Caki2 (cell line): ENCODE measurements at regions not wholly inside any gene's neighbourhood (a gene's known extent, or its start where the extent isn't known, plus 50 kb on each side); places are given as distances from the start of the nearest gene placed in this dataset.
"Not testable (repeated sequence)": the region's sequence is repeated elsewhere in the genome, so short reads cannot be mapped to it uniquely, and the experiment has no call there.

Experiments
- DNase-seq: peaks from one replicate; pipeline ENCODE4 v3.0.0-alpha.2; 2015; ENCODE audit warnings: low read depth
- in situ Hi-C: cut with HindIII; loops from 2 replicates; pipeline ENCODE4 v1.10.0; 2016; ENCODE audit warnings: low sequenced_read_pairs, low pct_unique_long_range_greater_than_20kb, mixed read lengths

DNA sequence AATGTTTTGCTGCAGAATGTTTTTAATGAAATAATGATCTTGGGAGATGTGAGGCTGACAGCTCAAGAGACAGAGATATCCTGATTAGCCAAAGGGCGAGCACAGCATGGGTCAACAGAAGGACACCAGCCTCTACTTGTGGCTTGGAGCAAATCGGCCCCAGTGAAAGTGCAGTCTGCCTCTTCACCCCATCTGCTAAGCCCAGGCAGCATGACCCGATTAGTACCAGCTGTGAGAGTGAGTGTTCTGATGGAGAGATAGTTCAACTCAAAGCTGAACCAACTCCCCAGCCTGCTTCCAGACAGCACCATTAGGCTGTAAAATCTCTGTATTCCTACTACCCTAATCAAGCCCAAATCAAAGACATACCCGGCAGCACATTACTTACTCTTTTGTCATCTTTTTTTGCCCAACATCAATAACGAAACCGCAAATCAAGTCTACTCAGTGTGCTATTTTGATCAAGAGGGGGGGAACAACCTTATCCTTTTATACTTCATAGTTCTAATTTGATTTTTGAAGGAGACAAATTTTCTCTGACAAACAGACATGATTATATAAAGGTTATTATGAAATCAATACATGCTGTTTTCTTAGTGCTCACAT, 514.1 kb upstream of the NRSN1 start:
- DNase-seq, result no peak
- in situ Hi-C loops, result no loop called here

DNA sequence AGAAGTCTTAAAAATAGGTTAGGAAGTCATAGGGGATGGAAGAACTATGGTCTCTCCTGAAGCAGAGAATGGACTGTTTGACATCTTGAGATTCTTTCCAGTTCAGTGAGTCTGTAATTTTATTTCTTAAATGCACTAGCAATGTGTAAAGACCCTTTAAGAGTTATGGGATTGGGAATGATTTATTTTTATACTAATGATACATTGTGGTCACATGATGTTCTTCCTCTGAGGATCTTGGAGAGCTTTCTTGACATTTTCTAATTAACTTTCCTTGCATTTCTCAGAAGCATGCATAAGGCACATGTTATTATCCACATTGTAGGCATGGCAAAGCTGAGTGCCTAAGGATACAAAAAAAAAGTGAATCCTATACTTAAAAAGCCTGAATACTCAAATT, 507.6 kb upstream of the NRSN1 start:
- in situ Hi-C loops, result no loop called here
- DNase-seq, result no peak

DNA sequence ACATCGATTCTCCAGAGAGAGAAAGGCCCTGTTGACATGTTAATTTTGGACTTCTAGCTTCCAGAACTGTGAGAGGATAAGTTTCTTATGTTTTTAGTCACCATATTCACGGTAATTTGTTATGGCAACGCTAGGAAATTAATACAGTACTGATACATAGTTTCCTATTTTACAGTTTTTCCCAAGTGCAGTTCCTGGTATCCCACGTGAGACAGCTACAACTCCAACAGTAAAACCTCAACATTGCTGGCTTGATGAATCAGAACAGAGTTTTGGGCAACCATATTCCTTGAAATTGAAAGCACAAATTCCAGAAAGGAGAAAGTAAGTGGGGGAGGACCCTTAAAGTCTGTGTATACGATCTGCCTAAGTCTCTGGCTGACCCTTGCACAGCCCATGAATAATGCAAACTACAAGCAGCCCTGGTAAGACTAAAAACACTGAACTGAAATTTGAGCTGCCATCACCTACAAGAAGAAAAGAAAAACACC, 505.1 kb upstream of the NRSN1 start:
- DNase-seq, result no peak
- in situ Hi-C loops, result no loop called here

DNA sequence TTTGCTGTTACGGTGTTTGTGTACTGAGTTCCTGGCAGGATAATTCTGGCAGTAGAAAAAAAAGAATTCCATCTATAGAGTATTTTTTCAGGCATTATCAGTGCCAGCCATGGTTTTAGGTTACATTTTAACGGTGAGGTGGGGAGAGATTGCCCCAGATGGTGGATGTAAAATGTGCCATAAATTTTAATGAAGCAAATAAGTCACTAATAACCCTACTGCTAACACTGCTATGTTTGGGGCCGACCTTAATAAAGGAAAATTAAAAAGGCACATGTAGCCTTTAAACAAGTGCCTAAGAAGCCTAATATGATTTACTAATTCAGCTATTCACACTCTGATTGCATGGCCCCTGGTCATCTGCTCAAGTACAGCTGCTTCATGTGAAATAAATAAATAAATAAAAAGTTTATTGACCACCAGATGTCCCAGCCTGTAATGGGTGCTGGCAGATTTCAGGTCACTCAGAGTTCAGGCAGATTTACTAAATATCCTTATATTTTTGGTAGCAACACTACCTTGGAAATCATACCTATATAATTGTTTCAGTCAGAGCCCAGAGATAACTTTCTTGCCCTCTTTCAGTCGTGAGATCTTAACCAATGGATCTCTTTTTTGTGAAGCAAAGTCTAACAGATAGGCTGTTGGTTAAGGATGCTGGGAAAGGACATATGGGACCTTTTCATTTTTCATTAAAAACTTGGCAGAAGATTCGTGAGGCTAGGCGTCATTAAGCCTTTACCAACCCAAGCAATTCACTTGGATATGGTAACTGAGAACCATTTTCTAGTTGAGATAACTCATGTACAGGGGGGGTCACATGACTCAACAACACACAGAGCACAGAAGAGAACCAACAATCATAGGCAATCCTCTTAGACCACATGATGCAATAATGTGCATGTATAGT, 495.0 kb upstream of the NRSN1 start:
- no peak for DNase-seq
- in situ Hi-C loops, result no loop called here

DNA sequence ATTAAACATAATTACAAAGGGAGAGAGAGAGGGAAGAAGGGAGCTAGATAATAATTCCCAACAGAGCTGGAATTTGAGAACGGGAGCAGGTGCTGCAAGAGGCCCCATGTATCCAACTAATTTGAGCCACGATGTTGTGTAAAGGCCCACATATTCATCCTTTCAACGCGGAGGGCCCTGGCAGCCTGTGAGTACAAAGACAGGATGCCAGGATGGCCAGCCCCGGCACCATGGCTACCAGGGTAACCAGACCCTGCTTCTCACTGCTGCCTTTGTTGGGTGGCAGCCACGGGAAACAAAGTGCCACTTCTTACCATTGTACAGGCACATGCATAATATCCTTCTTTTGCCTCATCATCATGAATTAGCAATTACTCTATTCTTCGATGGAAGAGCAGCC, 492.0 kb upstream of the NRSN1 start:
- no peak for DNase-seq
- in situ Hi-C loops, result no loop called here

DNA sequence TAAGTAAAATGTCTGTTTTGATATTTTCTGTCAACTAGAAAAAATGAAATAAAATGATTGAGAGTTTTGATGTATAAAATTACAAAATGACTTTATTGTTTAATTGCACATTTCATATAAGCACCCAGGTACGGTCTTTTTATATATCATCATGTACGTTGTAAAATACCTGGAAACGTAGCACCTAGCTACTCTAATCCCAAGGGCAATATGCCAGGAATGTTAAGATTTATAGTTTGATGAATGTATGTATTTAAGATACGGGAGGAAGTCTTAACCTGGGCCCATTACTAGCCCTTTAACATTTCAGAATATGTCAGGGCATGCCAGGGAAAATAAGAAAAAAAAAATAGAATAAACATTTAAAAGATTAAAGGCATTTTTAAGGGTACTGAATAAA, 490.9 kb upstream of the NRSN1 start:
- DNase-seq, result no peak
- in situ Hi-C loops, result no loop called here

DNA sequence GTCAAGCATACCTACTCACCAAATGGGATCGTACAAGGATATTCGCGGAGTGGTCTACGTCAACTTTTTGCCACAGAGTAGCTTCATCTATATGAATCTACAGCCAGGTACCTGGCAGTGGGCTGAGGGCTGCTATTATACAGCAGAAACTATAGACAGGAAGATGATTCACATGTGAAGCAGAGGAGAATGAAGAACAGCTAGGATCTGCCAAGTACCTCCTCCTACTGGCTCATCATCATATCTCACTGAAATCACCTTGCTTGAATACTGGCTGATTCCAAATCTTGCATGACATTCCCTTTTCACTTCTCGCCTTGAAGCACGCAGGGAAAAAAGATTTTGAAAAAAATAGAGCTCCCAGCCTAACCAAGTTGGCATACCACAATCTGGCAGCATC, 488.7 kb upstream of the NRSN1 start:
- no peak for DNase-seq
- in situ Hi-C loops, result no loop called here

DNA sequence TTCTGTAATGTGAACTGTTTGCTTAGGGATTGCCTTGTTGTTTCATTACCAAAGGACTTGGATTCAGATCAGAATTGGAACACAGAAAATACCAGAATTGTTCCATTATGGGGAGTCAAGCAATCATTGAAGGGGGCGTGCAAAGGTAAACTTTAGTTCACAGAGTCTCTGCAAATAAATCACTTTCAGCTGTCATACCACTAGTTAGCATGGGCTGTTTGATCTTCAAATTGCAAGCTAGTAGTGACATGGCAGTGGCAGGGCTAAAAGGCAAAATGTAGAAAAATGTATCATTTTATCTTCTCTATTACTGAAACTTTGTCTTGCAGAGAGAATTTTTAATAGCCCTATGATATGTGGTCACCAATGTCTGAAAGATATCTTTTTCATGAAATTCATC, 483.2 kb upstream of the NRSN1 start:
- no peak for DNase-seq
- in situ Hi-C loops, result no loop called here

DNA sequence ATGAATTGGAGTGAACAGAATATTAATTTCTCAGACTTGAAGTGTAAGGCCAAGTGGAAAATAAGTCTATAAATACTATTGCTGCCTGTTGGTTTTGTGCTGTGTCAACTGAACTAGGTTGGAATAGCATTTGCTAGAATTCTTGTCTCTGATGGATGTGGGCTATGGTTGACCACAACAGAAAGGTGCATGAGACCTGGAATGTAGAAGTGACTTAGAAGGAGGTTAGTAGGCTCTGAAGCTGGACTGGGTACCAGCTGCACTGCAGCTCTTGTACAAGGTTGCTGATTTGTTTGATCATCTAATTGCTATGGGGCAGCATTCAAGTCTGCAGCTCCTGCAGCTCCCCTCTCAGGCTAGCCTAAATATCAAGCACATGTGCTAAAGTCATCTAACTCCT, 479.0 kb upstream of the NRSN1 start:
- DNase-seq, result no peak
- in situ Hi-C loops, result no loop called here

DNA sequence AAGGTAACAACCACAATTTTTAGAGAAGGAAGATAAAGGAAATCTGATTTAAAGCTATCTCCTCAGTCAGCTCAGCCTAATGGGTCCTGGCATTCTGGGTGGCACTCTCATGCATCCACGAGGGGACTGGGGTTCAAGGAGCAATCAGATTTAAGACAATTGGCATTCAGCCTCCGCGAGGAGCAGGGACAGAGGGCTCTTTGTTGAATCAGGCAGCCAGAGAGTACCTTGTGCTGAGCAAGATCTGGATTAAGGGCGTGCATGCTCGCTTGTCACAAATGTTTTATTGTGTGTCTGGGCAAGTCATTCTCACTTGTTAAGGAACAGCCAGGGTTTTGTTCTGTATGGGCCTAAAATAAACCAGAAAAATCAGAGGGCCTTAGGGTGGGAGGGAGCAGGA, 475.3 kb upstream of the NRSN1 start:
- in situ Hi-C loops, result no loop called here
- no peak for DNase-seq

DNA sequence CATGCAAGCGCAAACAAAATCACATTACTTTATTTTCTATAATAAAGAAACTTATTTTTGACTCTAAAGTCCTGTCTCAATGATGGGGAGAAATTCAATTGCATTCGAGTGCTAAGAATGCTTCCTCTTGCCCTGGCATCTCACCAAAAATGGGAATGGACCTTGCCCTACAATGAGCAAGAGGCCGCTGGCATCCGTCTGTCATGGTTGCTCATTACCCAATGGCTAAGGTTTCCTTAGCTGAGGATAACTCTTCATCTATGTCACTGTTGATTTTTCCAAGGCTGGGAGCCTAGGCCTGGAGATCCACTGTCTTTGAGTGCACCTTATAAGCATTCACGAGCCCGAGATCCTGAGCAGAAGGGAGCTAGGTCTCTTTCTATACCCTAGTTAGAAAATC, 471.3 kb upstream of the NRSN1 start:
- in situ Hi-C loops, result no loop called here
- DNase-seq, result no peak

DNA sequence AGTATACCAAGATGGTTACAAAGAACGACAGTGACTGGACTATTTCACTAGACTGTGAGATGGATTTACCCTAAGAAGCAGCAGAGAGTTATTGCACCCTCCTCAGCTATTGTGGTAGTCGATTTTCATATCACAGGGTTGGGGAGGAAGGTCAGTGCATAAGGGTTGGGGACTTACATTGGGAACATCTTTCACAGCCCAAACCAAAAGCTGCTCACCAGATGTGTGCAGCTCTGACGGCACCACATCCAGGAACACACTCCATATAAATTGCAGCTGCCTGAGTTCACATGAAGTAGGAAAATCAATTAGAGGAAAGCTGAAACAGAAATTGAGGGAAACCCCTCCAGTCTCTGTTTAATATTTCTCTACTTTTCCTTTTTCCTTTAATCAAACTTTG, 470.5 kb upstream of the NRSN1 start:
- no peak for DNase-seq
- in situ Hi-C loops, result no loop called here

DNA sequence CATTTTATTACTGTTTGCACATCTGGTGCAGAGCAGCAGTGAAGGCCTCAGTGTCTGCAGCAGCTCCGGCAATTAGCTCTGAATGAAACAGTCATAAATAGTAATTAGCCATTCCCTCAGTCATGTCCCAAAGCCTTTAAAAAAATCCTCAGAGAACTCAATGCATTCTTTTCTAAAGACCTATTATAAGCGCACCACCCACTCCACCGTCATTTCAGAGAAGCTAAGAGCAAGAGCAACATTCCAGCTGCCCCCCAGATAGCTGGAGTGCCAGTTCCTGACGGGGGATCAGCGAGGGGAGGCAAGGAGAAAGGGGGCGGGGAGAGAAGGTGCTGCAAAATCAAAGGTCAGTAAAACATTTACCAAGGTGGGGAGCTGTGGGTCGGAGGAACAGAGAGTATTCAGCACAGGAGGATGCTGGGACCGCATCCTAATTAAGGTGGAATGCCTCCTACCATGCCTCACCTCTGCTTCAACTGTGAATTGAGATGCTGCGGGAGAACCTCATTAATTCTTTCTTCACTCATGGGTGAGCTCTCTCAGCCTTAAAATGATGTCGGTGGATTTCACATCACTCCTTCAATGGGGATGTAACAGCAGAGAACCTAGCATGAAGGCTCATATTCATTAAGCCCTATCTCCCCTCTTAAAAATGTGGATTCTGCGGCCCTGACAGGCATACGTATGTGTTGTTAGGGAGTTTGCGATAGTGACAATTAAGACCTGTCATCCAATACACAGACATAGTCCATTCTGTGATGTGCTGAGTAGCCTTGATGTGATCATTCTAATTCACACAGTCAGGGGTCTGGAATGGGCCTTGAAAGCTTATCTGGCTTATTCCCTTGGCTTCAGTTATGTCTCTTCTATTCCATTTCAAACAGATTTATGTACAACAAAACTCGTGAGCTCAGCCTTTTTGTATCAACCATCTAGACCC, 469.5 kb upstream of the NRSN1 start:
- in situ Hi-C loops, result no loop called here

DNA sequence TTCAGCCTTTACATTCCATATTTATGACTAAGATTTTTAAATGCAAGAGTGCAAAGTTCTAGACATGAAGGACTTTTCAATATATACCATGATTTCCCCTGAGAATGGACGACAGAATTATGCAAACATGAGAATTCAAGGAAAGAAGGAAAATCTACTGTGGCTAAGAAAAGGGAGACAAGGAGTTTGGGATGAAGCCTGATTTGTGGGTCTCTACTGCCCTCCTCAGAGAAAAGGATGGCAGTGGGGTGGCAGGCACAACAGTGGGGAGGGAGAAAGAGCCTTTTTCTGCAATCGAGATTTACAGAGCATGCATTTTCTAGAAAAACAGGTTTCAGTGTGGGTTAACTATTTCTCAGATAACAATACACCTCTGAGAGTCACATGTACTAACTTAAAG, 466.9 kb upstream of the NRSN1 start:
- peak; percentile 6 for DNase-seq
- in situ Hi-C loops, result no loop called here

More for the DNA sequence above, 469.5 kb upstream of the NRSN1 start:
- no peak for DNase-seq

DNA sequence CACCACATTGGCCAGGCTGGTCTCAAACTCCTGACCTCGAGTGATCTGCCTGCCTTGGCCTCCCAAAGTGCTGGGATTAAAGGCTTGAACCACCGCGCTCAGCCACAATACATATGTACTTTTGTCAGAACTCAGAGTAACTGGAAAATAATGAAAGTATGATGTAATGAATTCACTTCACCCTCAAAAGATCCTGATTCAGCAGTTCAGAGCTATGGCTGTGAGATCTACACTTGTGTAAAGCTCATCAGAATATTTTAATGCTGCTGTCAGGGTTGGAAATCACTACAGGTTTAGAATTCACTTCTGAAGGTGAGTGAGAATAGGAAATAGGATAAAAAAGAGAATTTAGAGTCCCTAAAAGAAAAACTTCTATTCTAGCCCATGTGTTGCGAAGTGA, 464.5 kb upstream of the NRSN1 start:
- no peak for DNase-seq
- in situ Hi-C loops, result no loop called here

DNA sequence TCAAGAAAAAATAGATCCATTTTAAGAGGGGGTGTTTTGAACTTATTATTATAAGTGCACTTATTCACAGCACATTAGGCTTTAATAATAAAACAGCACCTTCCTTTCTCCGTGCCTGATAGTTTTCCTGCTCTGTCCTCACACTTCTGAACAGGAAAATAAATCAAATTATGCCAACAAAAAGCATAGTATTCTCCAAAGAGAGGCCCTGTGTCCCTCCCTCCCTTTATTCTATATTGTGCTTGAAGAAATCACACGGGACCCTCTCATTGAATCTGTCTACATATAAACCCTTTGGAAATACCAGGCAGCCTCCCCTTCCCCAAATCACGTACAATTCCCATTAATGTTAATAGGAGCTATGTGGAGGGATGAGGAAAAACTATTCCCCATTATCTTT, 462.9 kb upstream of the NRSN1 start:
- DNase-seq, result no peak
- in situ Hi-C loops, result no loop called here

DNA sequence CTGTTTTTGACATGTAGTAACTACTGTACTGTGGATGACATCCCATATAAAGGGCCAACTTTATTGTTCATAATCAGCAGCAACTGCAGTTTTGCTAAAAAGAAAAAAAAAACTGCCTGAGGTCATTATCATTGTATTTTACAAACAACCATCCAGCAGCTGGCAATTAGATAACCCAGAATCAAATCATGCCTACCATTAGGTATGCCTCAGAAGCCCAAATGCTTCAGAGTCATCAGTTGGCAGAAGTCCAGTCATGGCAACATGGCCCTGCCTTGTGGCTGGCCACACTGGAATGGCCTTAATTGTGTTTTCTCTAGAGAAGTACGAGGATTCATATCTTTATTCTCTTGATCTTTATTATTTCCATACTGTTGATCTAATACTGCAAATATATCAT, 462.4 kb upstream of the NRSN1 start:
- no peak for DNase-seq
- in situ Hi-C loops, result no loop called here

DNA sequence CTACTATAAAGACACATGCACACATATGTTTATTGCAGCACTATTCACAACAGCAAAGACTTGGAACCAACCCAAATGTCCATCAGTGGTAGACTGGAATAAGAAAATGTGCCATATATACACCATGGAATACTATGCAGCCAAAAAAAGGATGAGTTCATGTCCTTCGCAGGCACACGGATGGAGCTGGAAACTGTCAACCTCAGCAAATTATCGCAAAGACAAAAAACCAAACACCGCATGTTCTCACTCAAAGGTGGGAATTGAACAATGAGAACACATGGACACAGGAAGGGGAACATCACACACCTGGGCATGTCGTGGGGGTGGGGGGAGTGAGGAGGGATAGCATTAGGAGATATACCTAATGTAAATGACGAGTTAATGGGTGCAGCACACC, 460.1 kb upstream of the NRSN1 start:
- DNase-seq, in situ Hi-C loops: not testable (repeated sequence)

DNA sequence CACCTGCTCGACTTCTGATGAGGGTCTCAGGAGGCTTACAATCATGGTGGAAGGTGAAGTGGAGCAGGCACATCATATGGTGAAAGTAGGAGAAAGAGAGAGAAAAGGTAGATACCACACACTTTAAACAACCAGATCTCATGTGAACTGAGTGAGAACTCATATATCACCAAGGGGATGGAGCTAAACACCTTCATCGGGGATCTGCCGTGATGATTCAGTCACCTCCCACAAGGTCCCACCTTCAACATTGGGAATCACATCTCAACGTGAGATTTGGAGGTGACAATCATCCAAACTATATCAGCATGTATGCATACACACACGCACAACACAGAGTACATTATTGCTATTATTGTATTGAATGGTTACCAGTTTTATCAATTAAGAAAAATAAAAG, 453.3 kb upstream of the NRSN1 start:
- in situ Hi-C loops, result no loop called here

More for the DNA sequence above, 453.3 kb upstream of the NRSN1 start:
- no peak for DNase-seq
